Psoas muscle (tissue), 7 donors: ENCODE measurements at regions not wholly inside any gene's neighbourhood (a gene's known extent, or its start where the extent isn't known, plus 50 kb on each side); places are given as distances from the start of the nearest gene placed in this dataset.

Experiments
- ATAC-seq, 4 donors: fragments of 200-7000 bp; cut with Tn5 transposase; one replicate each; pipeline ENCODE4 v1.9.1; 2020; ENCODE audit warnings: moderate library complexity in 3 of 4, mild to moderate bottlenecking in 2 of 4
- DNase-seq, 2 donors: peaks; one replicate each; pipeline ENCODE4 v3.0.0-alpha.2; 2020
- H3K27ac ChIP-seq: fragments of 200-600 bp; one replicate; pipeline ENCODE4 v1.8.0; 2022
- H3K27me3 ChIP-seq, 3 donors: fragments of 200-600 bp in 1 of 3; one replicate each; pipeline versions ENCODE4 v1.6.1 to v1.8.0; 2013 to 2022; ENCODE audit warnings: low read length in 2 of 3, mild to moderate bottlenecking in 2 of 3, moderate library complexity in 1 of 3; ENCODE audit not compliant: insufficient read depth in 3 of 3
- H3K36me3 ChIP-seq, 2 donors: fragments of 200-600 bp in 1 of 2; one replicate each; pipeline versions ENCODE4 v1.6.1 to v1.8.0; 2013 to 2022; ENCODE audit warnings: low read depth in 1 of 2, mild to moderate bottlenecking in 1 of 2, moderate library complexity in 1 of 2; ENCODE audit not compliant: insufficient read depth in 1 of 2
- H3K4me1 ChIP-seq: fragments of 200-600 bp; one replicate; pipeline ENCODE4 v1.8.0; 2022
- H3K4me3 ChIP-seq: fragments of 200-600 bp; one replicate; pipeline ENCODE4 v1.8.0; 2022; ENCODE audit warnings: mild to moderate bottlenecking
- H3K9me3 ChIP-seq: fragments of 200-600 bp; one replicate; pipeline ENCODE4 v1.8.0; 2022
- WGBS, 3 donors: extraction: QIAGEN DNeasy Blood & Tissue Kit; methylation state at CpG; one replicate each; pipeline versions ENCODE4 v1.1.6 to v1.1.7; 2013; 5-methylcytosine and 5-hydroxymethylcytosine counted together
- intact Hi-C, 2 donors: fragments of 100-400 bp; cut with DNase I; formaldehyde crosslinking; loops; one replicate each; pipeline versions ENCODE4 v1.11.0 to v1.14.2; 2022
- TF ChIP-seq, protein P1 (sequence below): fragments of 200-600 bp; IDR thresholded peaks from one replicate; pipeline ENCODE4 v1.8.0; 2022; ENCODE audit warnings: antibody characterized with exemption
- donor health status: healthy with polysubstance abuse.
- donor health status: DM: no; HTN: no; CAD: no; lungs with moderate emphysema.
- donor health status: Bipolar disorder and iron deficiency.
- donor health status: healthy.
- donor health status: DM: yes; HTN: yes; CAD: no.
- donor health status: DM: no; HTN: no; CAD: no.
- donor health status: DM: yes; HTN: yes; CAD: no.

DNA sequence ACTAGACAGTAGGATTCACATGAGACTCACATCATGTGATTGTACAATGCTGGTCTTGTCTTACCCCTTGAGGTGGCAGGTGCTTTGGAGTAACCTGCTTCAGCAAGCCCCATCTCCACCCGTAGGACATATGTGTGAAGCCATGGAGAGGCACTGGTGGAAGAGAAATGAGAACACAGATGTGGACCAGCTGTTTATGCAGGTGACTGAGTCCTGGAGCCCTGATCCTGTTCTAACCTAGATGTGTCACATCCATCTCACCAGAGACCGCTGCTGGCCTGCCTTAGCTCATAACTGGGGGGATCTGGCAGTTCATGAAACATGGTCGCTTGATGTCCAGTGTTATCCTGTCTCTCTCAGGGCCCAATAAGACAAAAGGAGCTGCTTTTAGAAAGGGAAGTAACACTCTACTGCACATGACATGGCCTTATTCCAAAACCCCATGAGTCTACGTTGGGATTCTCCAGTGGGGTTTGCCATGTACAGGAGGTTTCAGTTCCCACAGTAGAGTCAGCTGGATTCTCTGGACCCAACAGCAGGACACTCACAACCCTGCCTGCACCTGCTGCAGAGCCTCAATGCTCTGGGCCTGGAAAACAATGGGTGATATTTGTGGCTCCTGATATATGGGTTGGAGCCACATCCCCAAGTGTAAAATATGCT, 62.0 kb downstream of the GGTLC2 start:
- DNase-seq: no peak
- intact Hi-C loops: no loop called here
- no peaks in the 10 kb centered on the region for H3K9me3 ChIP-seq
- H3K36me3 ChIP-seq: no peaks in the 10 kb centered on the region
- no peak for ATAC-seq
- no peak overlapping the region for H3K27ac ChIP-seq
- 46 to 54% (median 47%) methylated on average over 4 of the region's 4 CpGs for WGBS, 3 donors
- TF ChIP-seq, protein P1, sequence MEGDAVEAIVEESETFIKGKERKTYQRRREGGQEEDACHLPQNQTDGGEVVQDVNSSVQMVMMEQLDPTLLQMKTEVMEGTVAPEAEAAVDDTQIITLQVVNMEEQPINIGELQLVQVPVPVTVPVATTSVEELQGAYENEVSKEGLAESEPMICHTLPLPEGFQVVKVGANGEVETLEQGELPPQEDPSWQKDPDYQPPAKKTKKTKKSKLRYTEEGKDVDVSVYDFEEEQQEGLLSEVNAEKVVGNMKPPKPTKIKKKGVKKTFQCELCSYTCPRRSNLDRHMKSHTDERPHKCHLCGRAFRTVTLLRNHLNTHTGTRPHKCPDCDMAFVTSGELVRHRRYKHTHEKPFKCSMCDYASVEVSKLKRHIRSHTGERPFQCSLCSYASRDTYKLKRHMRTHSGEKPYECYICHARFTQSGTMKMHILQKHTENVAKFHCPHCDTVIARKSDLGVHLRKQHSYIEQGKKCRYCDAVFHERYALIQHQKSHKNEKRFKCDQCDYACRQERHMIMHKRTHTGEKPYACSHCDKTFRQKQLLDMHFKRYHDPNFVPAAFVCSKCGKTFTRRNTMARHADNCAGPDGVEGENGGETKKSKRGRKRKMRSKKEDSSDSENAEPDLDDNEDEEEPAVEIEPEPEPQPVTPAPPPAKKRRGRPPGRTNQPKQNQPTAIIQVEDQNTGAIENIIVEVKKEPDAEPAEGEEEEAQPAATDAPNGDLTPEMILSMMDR: no peak
- no peaks in the 10 kb centered on the region for H3K4me1 ChIP-seq
- H3K27me3 ChIP-seq: peaks cover 0 to 6% (median 0%) of the 10 kb centered on the region in 3 donors
- H3K4me3 ChIP-seq: no peak overlapping the region

DNA sequence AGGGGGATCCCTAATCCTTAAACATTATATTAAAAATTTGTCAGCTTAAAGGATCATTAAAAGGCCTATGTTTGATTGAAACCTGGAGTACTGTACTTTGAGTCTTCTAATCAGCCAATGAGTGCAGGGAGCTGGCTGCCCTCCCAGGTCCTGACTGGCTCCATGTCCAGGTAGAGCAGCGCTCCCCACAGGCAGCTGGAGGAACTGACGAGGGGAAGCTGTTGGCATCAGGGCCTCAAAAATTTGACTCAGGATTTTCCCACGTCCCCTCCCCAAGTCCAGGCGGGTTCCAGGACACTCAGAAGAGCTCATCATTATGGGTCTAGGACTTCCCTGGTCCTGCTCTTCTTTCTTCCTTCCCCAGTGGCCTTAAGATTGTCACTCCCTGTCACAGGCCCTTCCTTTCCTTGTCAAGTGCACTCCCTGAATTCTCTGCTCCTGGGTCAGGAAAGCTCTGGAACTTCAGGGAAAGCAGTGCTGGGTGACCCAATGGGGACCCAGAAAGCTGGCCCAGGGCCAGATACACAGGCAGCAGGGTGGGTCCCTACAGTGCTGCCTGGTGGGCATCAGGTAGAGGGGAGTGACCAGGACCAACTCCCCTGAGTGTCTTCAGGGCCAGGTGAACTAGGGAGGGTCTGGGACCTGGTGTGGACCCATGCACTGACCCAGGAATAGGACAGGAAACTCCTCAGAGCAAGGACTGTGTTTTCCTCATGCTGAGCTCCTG, 65.5 kb downstream of the GGTLC2 start:
- Histone ChIP-seq H3K27me3 (peaks cover 0 to 6% (median 0%) of the 10 kb centered on the region in 3 donors), H3K4me3 (no peak overlapping the region), H3K4me1 (no peaks in the 10 kb centered on the region), H3K27ac (no peak overlapping the region), H3K36me3 (no peaks in the 10 kb centered on the region), H3K9me3 (no peaks in the 10 kb centered on the region)
- intact Hi-C loops: no loop called here
- DNase-seq: no peak
- TF ChIP-seq, protein P1: no peak
- 64 to 67% (median 67%) methylated on average over 4 of the region's 4 CpGs for WGBS, 3 donors
- no peak for ATAC-seq

DNA sequence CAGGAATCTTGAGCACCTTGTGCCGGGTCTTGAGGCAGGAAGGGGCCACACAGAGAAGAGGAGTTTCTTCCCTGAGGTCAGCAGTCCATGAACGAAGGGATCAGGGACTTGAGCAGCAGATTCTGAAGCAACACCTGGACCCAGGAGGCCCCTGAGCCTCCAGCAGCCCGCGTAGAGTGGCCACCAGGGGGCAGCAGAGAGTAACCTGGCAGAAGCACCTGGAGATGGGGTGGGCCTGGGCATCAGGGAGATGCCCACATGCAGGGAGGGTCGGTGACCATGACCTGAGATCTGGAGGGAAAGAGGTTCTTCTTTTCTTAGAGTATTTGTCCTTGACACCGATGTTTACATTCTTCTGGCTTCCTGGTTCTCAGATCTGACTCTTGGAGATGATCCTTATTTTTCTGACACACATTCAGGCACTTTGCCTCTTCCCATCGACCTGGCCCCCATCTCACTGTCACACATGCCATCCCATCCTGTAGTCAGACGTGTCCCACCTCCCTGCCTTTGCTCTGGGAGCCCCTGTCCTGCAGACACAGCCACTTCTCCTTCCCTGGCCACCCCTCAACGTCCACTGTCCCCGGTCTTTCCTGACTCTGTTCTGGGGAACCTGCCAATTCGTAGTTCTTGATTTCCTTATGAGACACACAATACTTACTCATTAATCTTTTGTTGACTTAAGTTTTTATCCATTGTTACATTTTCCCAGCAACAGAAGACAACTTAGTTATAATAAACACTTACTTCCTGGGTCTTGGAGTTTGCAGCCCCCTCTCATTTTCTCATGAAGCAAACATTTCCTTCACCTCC, 66.5 kb downstream of the GGTLC2 start:
- H3K27me3 ChIP-seq: peaks cover 0 to 7% (median 0%) of the 10 kb centered on the region in 3 donors
- H3K9me3 ChIP-seq: no peaks in the 10 kb centered on the region
- intact Hi-C loops: no loop called here
- H3K27ac ChIP-seq: no peak overlapping the region
- TF ChIP-seq, protein P1: peak; percentile 98
- 23 to 28% (median 26%) methylated on average over 11 of the region's 11 CpGs for WGBS, 3 donors
- no peaks in the 10 kb centered on the region for H3K4me1 ChIP-seq
- DNase-seq: peak; percentile 47 to 70
- H3K36me3 ChIP-seq: no peaks in the 10 kb centered on the region
- no peak overlapping the region for H3K4me3 ChIP-seq
- peak in 3 of 4 donors; percentile 54 to 76 (median 71) for ATAC-seq

DNA sequence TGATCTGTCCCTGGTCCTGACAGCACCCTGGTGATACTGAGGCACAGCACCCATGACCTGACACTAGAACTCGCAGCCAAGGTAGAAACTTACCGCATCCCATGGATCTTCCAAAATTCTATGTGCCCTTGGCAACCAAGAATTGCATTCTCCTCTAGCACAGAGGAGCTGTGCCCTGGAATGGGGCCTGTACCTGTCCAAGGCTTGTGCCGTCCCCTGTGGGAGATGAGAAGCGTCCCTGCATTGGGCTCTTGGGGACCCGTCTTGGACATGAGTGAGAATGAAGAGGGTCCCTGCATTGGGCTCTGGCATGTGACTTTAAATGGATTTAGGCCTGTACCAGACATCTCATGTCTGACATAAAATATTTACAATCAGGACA, 67.1 kb downstream of the GGTLC2 start:
- no peaks in the 10 kb centered on the region for H3K36me3 ChIP-seq
- ATAC-seq (no peak), DNase-seq (no peak)
- peaks cover 0 to 11% (median 0%) of the 10 kb centered on the region in 3 donors for H3K27me3 ChIP-seq
- H3K4me3 ChIP-seq: no peak overlapping the region
- intact Hi-C loops: no loop called here
- WGBS, 3 donors: 95 to 97% (median 96%) methylated on average over 5 of the region's 5 CpGs
- no peak overlapping the region for H3K27ac ChIP-seq
- H3K4me1 ChIP-seq: no peaks in the 10 kb centered on the region
- TF ChIP-seq, protein P1: no peak
- H3K9me3 ChIP-seq: no peaks in the 10 kb centered on the region
